ENCODE measurements at regions not wholly inside any gene's neighbourhood (a gene's known extent, or its start where the extent isn't known, plus 50 kb on each side); places are given as distances from the start of the nearest gene placed in this dataset.
A peak's percentile ranks its signal among the peaks of the same experiment; 100 is the strongest.

- intact Hi-C loops (cut with DNase I; ENCODE audit: low total_unique reads): no loop called here
- no peaks in the 10 kb centered on the region for H3K4me1 ChIP-seq
- TF ChIP-seq POLR2A (IDR thresholded peaks at IDR 0.05): no peak
- TF ChIP-seq CTCF (IDR thresholded peaks at IDR 0.05): no peak
- H3K4me3 ChIP-seq: no peak overlapping the region
- no peak for DNase-seq
- H3K27me3 ChIP-seq: no peaks in the 10 kb centered on the region
- no peaks in the 10 kb centered on the region for H3K9me3 ChIP-seq
- peak overlapping the region in 1 of 2 donors; percentile 66 for H3K27ac ChIP-seq
- no peaks in the 10 kb centered on the region for H3K36me3 ChIP-seq
These were observed 56.4 kb upstream of the STK38L start for GRCh38 chr12:27187697-27188096.

- Histone ChIP-seq H3K27me3 (no peaks in the 10 kb centered on the region), H3K9me3 (no peaks in the 10 kb centered on the region), H3K36me3 (no peaks in the 10 kb centered on the region), H3K27ac (peak overlapping the region; percentile 64 to 71), H3K4me3 (no peak overlapping the region), H3K4me1 (no peaks in the 10 kb centered on the region)
- intact Hi-C loops (cut with DNase I; ENCODE audit: low total_unique reads): no loop called here
- no peak for TF ChIP-seq POLR2A (IDR thresholded peaks at IDR 0.05)
- TF ChIP-seq CTCF (IDR thresholded peaks at IDR 0.05): no peak
- no peak for DNase-seq
These were observed 53.3 kb upstream of the STK38L start for GRCh38 chr12:27190761-27191160.

GRCh38 chr12:27191531-27191930 is 52.6 kb upstream of the STK38L start:
- no peaks in the 10 kb centered on the region for H3K9me3 ChIP-seq
- intact Hi-C loops (cut with DNase I; ENCODE audit: low total_unique reads): no loop called here
- no peaks in the 10 kb centered on the region for H3K36me3 ChIP-seq
- DNase-seq: no peak
- no peak overlapping the region for H3K4me3 ChIP-seq
- peak overlapping the region; percentile 64 to 71 for H3K27ac ChIP-seq
- TF ChIP-seq CTCF (IDR thresholded peaks at IDR 0.05) (no peak), POLR2A (IDR thresholded peaks at IDR 0.05) (no peak)
- H3K4me1 ChIP-seq: no peaks in the 10 kb centered on the region
- H3K27me3 ChIP-seq: no peaks in the 10 kb centered on the region

GRCh38 chr12:27192118-27192802 is 51.8 kb upstream of the STK38L start:
- H3K27ac ChIP-seq: peak overlapping the region; percentile 64 to 71
- no peaks in the 10 kb centered on the region for H3K27me3 ChIP-seq
- no peak for DNase-seq
- no peaks in the 10 kb centered on the region for H3K9me3 ChIP-seq
- no peaks in the 10 kb centered on the region for H3K36me3 ChIP-seq
- no peak overlapping the region for H3K4me3 ChIP-seq
- no peaks in the 10 kb centered on the region for H3K4me1 ChIP-seq
- intact Hi-C loops (cut with DNase I; ENCODE audit: low total_unique reads): no loop called here
- TF ChIP-seq POLR2A (IDR thresholded peaks at IDR 0.05) (no peak), CTCF (IDR thresholded peaks at IDR 0.05) (no peak)

DNA sequence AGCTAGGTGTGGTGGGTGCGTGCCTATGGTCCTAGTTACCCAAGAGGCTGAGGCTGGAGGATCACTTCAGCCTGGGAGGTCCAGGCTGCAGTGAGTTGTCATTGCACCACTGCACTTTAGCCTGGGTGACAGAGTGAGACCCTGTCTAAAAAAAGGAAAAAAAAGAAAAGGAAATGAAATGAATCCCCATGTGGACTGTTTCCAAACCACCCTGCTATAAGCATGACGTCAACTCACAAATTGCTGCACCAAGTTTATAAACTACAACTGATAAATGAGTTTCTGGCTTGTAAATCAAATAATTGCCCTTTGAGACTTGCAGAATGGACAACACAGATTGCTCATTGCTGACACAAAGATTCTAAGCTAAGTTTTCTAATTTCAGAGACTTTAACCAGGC is 51.0 kb upstream of the STK38L start:
- no peaks in the 10 kb centered on the region for H3K27me3 ChIP-seq
- peak overlapping the region; percentile 64 to 71 for H3K27ac ChIP-seq
- no peaks in the 10 kb centered on the region for H3K36me3 ChIP-seq
- no peak overlapping the region for H3K4me3 ChIP-seq
- H3K9me3 ChIP-seq: no peaks in the 10 kb centered on the region
- TF ChIP-seq CTCF (IDR thresholded peaks at IDR 0.05): no peak
- no peak for TF ChIP-seq POLR2A (IDR thresholded peaks at IDR 0.05)
- no peaks in the 10 kb centered on the region for H3K4me1 ChIP-seq
- DNase-seq: no peak
- intact Hi-C loops (cut with DNase I; ENCODE audit: low total_unique reads): no loop called here

All from uterus (tissue), 3 donors.